PFSK-1 (cell line): ENCODE measurements at regions not wholly inside any gene's neighbourhood (a gene's known extent, or its start where the extent isn't known, plus 50 kb on each side); places are given as distances from the start of the nearest gene placed in this dataset.

Experiments
- FOXP2 ChIP-seq: optimal IDR thresholded peaks from 2 replicates; pipeline ENCODE3; 2011; ENCODE audit warnings: borderline replicate concordance, control low read depth, inconsistent platforms; ENCODE audit not compliant: insufficient read depth; ENCODE audit errors: extremely low read length, extremely low read depth
- POLR2AphosphoS5 ChIP-seq: IDR thresholded peaks from 2 replicates; pipeline ENCODE4 v1.6.1; 2012; ENCODE audit warnings: low read depth, mild to moderate bottlenecking, control low read depth, low read length, moderate library complexity
- REST ChIP-seq, 2 experiments: IDR thresholded peaks; 2 replicates each; pipeline versions ENCODE4 v1.6.1 to v1.8.0; 2011 to 2012; ENCODE audit warnings: low read depth in 2 of 2, low read length in 2 of 2, control low read depth in 1 of 2, inconsistent platforms in 1 of 2, mild to moderate bottlenecking in 1 of 2, moderate library complexity in 1 of 2; ENCODE audit not compliant: insufficient read depth in 1 of 2
- SIN3A ChIP-seq: IDR thresholded peaks from 2 replicates; pipeline ENCODE4 v1.6.1; 2012; ENCODE audit warnings: mild to moderate bottlenecking, low read length, moderate library complexity, borderline replicate concordance; ENCODE audit not compliant: insufficient read depth
- TAF1 ChIP-seq: IDR thresholded peaks from 2 replicates; pipeline ENCODE4 v1.6.1; 2012; ENCODE audit warnings: low read length, control low read depth, borderline replicate concordance; ENCODE audit not compliant: insufficient read depth

GRCh38 chr4:156539376-156539775 is 432.2 kb downstream of the PDGFC start:
- TF ChIP-seq POLR2AphosphoS5 (no peak), SIN3A (no peak), REST (IDR thresholded peaks at IDR 0.05; ENCODE audit: insufficient read depth in 1 of 2, low read depth in 2 of 2, low read length in 2 of 2) (no peak), TAF1 (no peak), FOXP2 (no peak)

- TF ChIP-seq TAF1 (no peak), FOXP2 (no peak), REST (IDR thresholded peaks at IDR 0.05; ENCODE audit: insufficient read depth in 1 of 2, low read depth in 2 of 2, low read length in 2 of 2) (no peak), POLR2AphosphoS5 (no peak), SIN3A (no peak)
These were observed 432.8 kb downstream of the PDGFC start for GRCh38 chr4:156538651-156539257.

GRCh38 chr4:156538210-156538609 is 433.4 kb downstream of the PDGFC start:
- no peak for TF ChIP-seq POLR2AphosphoS5

GRCh38 chr4:156537286-156537685 is 434.3 kb downstream of the PDGFC start:
- TF ChIP-seq TAF1 (no peak), POLR2AphosphoS5 (no peak), SIN3A (no peak), REST (IDR thresholded peaks at IDR 0.05; ENCODE audit: insufficient read depth in 1 of 2, low read depth in 2 of 2, low read length in 2 of 2) (no peak), FOXP2 (no peak)

GRCh38 chr4:156536661-156537060 is 434.9 kb downstream of the PDGFC start:
- no peak for TF ChIP-seq FOXP2
- no peak for TF ChIP-seq REST (IDR thresholded peaks at IDR 0.05; ENCODE audit: insufficient read depth in 1 of 2, low read depth in 2 of 2, low read length in 2 of 2)
- no peak for TF ChIP-seq TAF1
- no peak for TF ChIP-seq SIN3A
- TF ChIP-seq POLR2AphosphoS5: no peak
